Neural cell (in vitro differentiated cells): ENCODE measurements at regions not wholly inside any gene's neighbourhood (a gene's known extent, or its start where the extent isn't known, plus 50 kb on each side); places are given as distances from the start of the nearest gene placed in this dataset.

Experiments used
- H2AFZ ChIP-seq: fragments of 200-600, 300-800 bp; sonication (generic), shearing (Covaris generic); 2 replicates; pipeline ENCODE4 v1.6.0; 2014; ENCODE audit warnings: low read depth, mild to moderate bottlenecking, antibody characterized with exemption, low read length, moderate library complexity
- H3F3A ChIP-seq: fragments of 200-600 bp; shearing (Covaris generic); 2 replicates; pipeline ENCODE4 v1.6.1; 2016; ENCODE audit warnings: mild to moderate bottlenecking, moderate library complexity, mixed read lengths, antibody characterized with exemption, low read length; ENCODE audit not compliant: insufficient read depth, poor library complexity, severe bottlenecking
- H3K27ac ChIP-seq: fragments of 200-600, 300-800 bp; sonication (generic), shearing (Covaris generic); 2 replicates; pipeline ENCODE4 v1.5.1; 2014; ENCODE audit warnings: mild to moderate bottlenecking, low read length, moderate library complexity
- H3K27me3 ChIP-seq: fragments of 300-800, 200-600 bp; sonication (generic), shearing (Covaris generic); 2 replicates; pipeline ENCODE4 v1.6.0; 2014; ENCODE audit warnings: mild to moderate bottlenecking, low read depth, low read length, moderate library complexity; ENCODE audit not compliant: insufficient read depth
- H3K36me3 ChIP-seq: fragments of 300-800, 200-600 bp; sonication (generic), shearing (Covaris generic); 2 replicates; pipeline ENCODE4 v1.5.1; 2014; ENCODE audit warnings: mild to moderate bottlenecking, antibody characterized with exemption, low read length, moderate library complexity; ENCODE audit not compliant: insufficient read depth
- H3K4me2 ChIP-seq: fragments of 300-800, 200-600 bp; sonication (generic), shearing (Covaris generic); 2 replicates; pipeline ENCODE4 v1.6.0; 2014; ENCODE audit warnings: mild to moderate bottlenecking, low read length
- H3K4me3 ChIP-seq: fragments of 300-800, 200-600 bp; sonication (generic), shearing (Covaris generic); 2 replicates; pipeline ENCODE4 v1.5.1; 2014; ENCODE audit warnings: mild to moderate bottlenecking, low read length, moderate library complexity
- H3K79me2 ChIP-seq: fragments of 200-600 bp; shearing (Covaris generic); replicated peaks from 2 replicates; pipeline ENCODE4 v1.6.0; 2014; ENCODE audit warnings: mild to moderate bottlenecking, low read length, moderate library complexity; ENCODE audit not compliant: insufficient read depth
- H3K9ac ChIP-seq: fragments of 300-800, 200-600 bp; sonication (generic), shearing (Covaris generic); 2 replicates; pipeline ENCODE4 v1.6.1; 2016; ENCODE audit warnings: mild to moderate bottlenecking, low read length, mixed read lengths
- H3K9me2 ChIP-seq: fragments of 200-600 bp; shearing (Covaris generic); 2 replicates; pipeline ENCODE4 v1.6.1; 2016; ENCODE audit warnings: mild to moderate bottlenecking, low read length, mixed read lengths; ENCODE audit not compliant: insufficient read depth
- H3K9me3 ChIP-seq: fragments of 200-600, 300-800 bp; sonication (generic), shearing (Covaris generic); 2 replicates; pipeline ENCODE4 v1.6.1; 2016; ENCODE audit warnings: mild to moderate bottlenecking, mixed run types, low read length, moderate library complexity, mixed read lengths
- H4K20me1 ChIP-seq: fragments of 200-600 bp; shearing (Covaris generic); 2 replicates; pipeline ENCODE4 v1.6.1; 2016; ENCODE audit warnings: mild to moderate bottlenecking, mixed run types; ENCODE audit not compliant: insufficient read depth
- CTCF ChIP-seq: fragments of 450-650 bp; IDR thresholded peaks from 2 replicates; pipeline ENCODE4 v1.5.1; 2014; ENCODE audit warnings: antibody characterized with exemption, mild to moderate bottlenecking, moderate library complexity; ENCODE audit not compliant: poor library complexity, severe bottlenecking
- EP300 ChIP-seq: fragments of 450-650 bp; conservative IDR thresholded peaks from 2 replicates; pipeline ENCODE4 v1.6.1; 2014; ENCODE audit warnings: antibody characterized with exemption, mild to moderate bottlenecking, moderate library complexity; ENCODE audit not compliant: poor library complexity, severe bottlenecking
- EZH2 ChIP-seq: fragments of 200-600, 300-800 bp; shearing (Covaris generic), sonication (generic); IDR thresholded peaks from 2 replicates; pipeline ENCODE4 v1.6.1; 2014; ENCODE audit warnings: antibody characterized with exemption, low read length, borderline replicate concordance, mild to moderate bottlenecking; ENCODE audit not compliant: insufficient read depth, poor library complexity, severe bottlenecking
- MXI1 ChIP-seq: fragments of 450-650 bp; conservative IDR thresholded peaks from 2 replicates; pipeline ENCODE4 v1.6.1; 2014; ENCODE audit warnings: antibody characterized with exemption, mild to moderate bottlenecking; ENCODE audit not compliant: poor library complexity, severe bottlenecking
- POLR2AphosphoS5 ChIP-seq: IDR thresholded peaks from 2 replicates; pipeline ENCODE4 v1.6.1; 2012
- RAD21 ChIP-seq: fragments of 450-650 bp; conservative IDR thresholded peaks from 2 replicates; pipeline ENCODE4 v1.6.1; 2014; ENCODE audit warnings: antibody characterized with exemption, mild to moderate bottlenecking, moderate library complexity
- SMC3 ChIP-seq: fragments of 450-650 bp; conservative IDR thresholded peaks from 2 replicates; pipeline ENCODE4 v1.6.1; 2014; ENCODE audit warnings: antibody characterized with exemption, mild to moderate bottlenecking, moderate library complexity; ENCODE audit not compliant: poor library complexity
- TAF1 ChIP-seq: IDR thresholded peaks from 2 replicates; pipeline ENCODE4 v1.6.1; 2012; ENCODE audit warnings: low read depth
- TF ChIP-seq, protein P1 (sequence below): IDR thresholded peaks from 2 replicates; pipeline ENCODE4 v1.6.1; 2012; ENCODE audit warnings: borderline replicate concordance

DNA sequence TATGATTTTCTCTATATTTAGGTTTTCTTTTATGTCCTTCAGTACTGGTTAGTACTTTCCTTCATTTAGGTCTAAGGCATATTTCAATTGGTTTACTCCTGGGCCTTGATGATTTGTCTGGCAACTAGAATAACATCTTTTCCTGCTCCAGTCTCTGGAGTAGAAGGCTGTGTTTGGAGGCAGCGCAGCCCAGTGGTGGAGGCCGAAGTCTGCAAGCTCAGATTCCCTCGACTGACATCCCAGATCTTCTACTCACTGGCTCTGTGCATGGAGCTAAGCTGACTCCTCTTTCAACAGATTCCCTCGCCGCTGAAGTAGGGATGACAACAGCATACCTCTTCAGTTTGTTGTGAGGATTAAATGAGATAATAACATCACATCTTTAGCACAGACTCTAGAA, 141.0 kb downstream of the RAP2A start:
- H3K4me3 ChIP-seq, result no peak overlapping the region
- no peak overlapping the region for H3K27ac ChIP-seq
- no peak overlapping the region for H3K4me2 ChIP-seq
- H3K9me2 ChIP-seq, result no peaks in the 10 kb centered on the region
- H3K36me3 ChIP-seq, result no peaks in the 10 kb centered on the region
- no peak overlapping the region for H3K9ac ChIP-seq
- no peaks in the 10 kb centered on the region for H3K9me3 ChIP-seq
- no peaks in the 10 kb centered on the region for H3K79me2 ChIP-seq
- TF ChIP-seq CTCF (peak; percentile 19), SMC3 (no peak)
- H3F3A ChIP-seq, result no peaks in the 10 kb centered on the region
- no peaks in the 10 kb centered on the region for H4K20me1 ChIP-seq
- H3K27me3 ChIP-seq, result no peaks in the 10 kb centered on the region
- H2AFZ ChIP-seq, result no peak overlapping the region

DNA sequence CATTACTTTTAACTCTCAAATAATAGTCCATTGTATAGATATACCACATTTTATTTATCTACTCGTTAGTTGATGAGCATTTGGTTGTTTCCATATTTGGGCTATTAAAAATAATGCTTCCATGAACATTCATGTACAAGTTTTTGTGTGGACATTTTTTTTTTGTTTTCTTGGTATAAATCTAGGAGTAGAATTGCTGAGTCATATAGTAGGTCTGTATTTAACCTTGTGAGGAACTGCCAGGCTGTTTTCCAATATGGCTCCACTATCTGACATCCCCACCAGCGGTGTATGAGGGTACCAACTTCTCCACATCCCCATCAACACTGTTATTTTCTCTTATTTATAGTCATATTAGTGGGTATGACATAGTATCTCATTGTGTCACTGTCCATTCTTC, 143.1 kb downstream of the RAP2A start:
- Histone ChIP-seq H3K27me3 (no peaks in the 10 kb centered on the region), H3K4me3 (no peak overlapping the region), H3K9ac (no peak overlapping the region), H3K4me2 (no peak overlapping the region), H3K9me2 (no peaks in the 10 kb centered on the region), H3K27ac (no peak overlapping the region), H3K9me3 (no peaks in the 10 kb centered on the region), H3F3A (no peaks in the 10 kb centered on the region), H4K20me1 (no peaks in the 10 kb centered on the region), H3K79me2 (no peaks in the 10 kb centered on the region), H3K36me3 (no peaks in the 10 kb centered on the region), H2AFZ (no peak overlapping the region)
- TF ChIP-seq, protein P1, sequence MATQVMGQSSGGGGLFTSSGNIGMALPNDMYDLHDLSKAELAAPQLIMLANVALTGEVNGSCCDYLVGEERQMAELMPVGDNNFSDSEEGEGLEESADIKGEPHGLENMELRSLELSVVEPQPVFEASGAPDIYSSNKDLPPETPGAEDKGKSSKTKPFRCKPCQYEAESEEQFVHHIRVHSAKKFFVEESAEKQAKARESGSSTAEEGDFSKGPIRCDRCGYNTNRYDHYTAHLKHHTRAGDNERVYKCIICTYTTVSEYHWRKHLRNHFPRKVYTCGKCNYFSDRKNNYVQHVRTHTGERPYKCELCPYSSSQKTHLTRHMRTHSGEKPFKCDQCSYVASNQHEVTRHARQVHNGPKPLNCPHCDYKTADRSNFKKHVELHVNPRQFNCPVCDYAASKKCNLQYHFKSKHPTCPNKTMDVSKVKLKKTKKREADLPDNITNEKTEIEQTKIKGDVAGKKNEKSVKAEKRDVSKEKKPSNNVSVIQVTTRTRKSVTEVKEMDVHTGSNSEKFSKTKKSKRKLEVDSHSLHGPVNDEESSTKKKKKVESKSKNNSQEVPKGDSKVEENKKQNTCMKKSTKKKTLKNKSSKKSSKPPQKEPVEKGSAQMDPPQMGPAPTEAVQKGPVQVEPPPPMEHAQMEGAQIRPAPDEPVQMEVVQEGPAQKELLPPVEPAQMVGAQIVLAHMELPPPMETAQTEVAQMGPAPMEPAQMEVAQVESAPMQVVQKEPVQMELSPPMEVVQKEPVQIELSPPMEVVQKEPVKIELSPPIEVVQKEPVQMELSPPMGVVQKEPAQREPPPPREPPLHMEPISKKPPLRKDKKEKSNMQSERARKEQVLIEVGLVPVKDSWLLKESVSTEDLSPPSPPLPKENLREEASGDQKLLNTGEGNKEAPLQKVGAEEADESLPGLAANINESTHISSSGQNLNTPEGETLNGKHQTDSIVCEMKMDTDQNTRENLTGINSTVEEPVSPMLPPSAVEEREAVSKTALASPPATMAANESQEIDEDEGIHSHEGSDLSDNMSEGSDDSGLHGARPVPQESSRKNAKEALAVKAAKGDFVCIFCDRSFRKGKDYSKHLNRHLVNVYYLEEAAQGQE, result no peak
- no peak for TF ChIP-seq TAF1
- TF ChIP-seq EZH2, result no peak
- TF ChIP-seq SMC3, result no peak
- TF ChIP-seq CTCF, result no peak
- no peak for TF ChIP-seq POLR2AphosphoS5
- TF ChIP-seq EP300, result no peak
- no peak for TF ChIP-seq RAD21
- no peak for TF ChIP-seq MXI1
